ENCODE measurements at regions not wholly inside any gene's neighbourhood (a gene's known extent, or its start where the extent isn't known, plus 50 kb on each side); places are given as distances from the start of the nearest gene placed in this dataset.

DNA sequence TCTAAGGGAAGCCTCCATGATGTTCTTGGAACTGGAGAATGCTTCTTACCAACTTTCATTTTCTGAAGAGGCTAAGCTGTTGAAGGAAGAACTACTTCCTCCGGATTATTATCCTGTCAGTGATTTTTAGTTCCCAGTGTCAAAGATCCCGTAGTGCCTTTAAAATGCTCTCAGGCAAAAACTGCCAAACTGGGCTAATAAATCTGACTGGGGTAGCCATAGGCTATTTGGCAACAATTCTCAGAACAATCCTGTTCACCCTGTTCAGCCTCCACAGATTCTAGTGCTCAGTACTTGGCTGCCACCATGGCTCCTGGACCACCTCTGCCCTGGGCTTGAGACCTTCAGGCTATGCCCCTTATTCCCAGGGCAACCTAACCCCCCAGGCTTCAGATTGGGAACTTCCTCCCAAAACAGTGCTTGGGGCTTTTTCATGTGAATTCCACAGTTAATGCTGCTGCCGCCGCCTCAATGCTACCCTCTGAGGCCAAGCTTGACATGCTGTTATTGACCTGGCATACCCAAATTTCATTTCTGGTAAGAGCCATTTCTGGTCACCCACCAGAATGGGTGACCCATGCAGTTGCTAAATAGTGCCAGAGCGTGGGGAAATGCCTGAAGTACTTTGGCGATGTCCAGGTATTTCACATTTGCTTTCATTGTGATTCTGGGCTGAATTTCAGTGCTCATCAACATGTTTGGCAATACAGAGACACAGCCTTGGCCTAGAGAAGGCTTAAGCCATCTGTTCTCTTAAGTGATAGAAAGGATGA lies 110.0 kb upstream of the ARHGAP5 start:
- Histone ChIP-seq H4K91ac (replicated peaks; ENCODE audit: insufficient read length, low read length) (no peak overlapping the region), H2AK5ac (ENCODE audit: low read depth, low read length) (no peak overlapping the region), H3K27me3 (replicated peaks in 1 of 4; ENCODE audit: control insufficient read depth in 3 of 4, extremely low read depth in 1 of 4, insufficient read depth in 3 of 4, low read length in 3 of 4) (no peaks in the 10 kb centered on the region; a peak in 1 of 7 replicates), H3K27ac (ENCODE audit: low read depth, low read length) (no peak overlapping the region), H3K9ac (replicated peaks in 1 of 4; ENCODE audit: extremely low read depth in 1 of 4, low read depth in 3 of 4, low read length in 3 of 4) (no peak overlapping the region), H3K36me3 (ENCODE audit: control insufficient read depth in 2 of 4, insufficient read depth in 4 of 4, low read length in 3 of 4) (no peaks in the 10 kb centered on the region), H2AFZ (ENCODE audit: low read length) (no peak overlapping the region), H2BK120ac (replicated peaks; ENCODE audit: low read depth, low read length) (no peak overlapping the region), H3K9me3 (ENCODE audit: insufficient read depth in 2 of 2, low read depth in 1 of 2, low read length in 1 of 2) (no peaks in the 10 kb centered on the region; a peak in 1 of 4 replicates), H3K4me2 (ENCODE audit: insufficient read depth in 1 of 2, low read depth in 2 of 2, low read length in 2 of 2) (no peak overlapping the region), H4K20me1 (replicated peaks in 1 of 2; ENCODE audit: control insufficient read depth in 1 of 2, insufficient read depth in 2 of 2, low read length in 2 of 2) (no peaks in the 10 kb centered on the region), H3K79me1 (ENCODE audit: low read depth, low read length) (no peaks in the 10 kb centered on the region; the same call in 1 of the 2 replicates), H3K4ac (replicated peaks; ENCODE audit: insufficient read length, low read depth, low read length) (no peak overlapping the region), H3K23ac (ENCODE audit: insufficient read length) (no peak overlapping the region), H2BK5ac (ENCODE audit: low read depth, low read length) (no peak overlapping the region), H4K8ac (ENCODE audit: extremely low read depth, insufficient read depth, low read length) (no peak overlapping the region), H2BK12ac (ENCODE audit: low read depth, low read length) (no peak overlapping the region), H3K79me2 (ENCODE audit: control insufficient read depth in 1 of 2, insufficient read depth in 2 of 2, low read length in 2 of 2) (no peaks in the 10 kb centered on the region), H2BK15ac (ENCODE audit: low read length) (no peak overlapping the region), H3K18ac (ENCODE audit: extremely low read depth, low read length) (no peak overlapping the region), H3K4me3 (ENCODE audit: extremely low read depth in 1 of 4, insufficient read depth in 2 of 4, low read depth in 3 of 4, low read length in 4 of 4) (no peak overlapping the region), H3K4me1 (replicated peaks in 1 of 4; ENCODE audit: control insufficient read depth in 3 of 4, insufficient read depth in 4 of 4, low read length in 3 of 4) (no peaks in the 10 kb centered on the region), H4K5ac (ENCODE audit: insufficient read length, low read depth, low read length) (no peak overlapping the region), H3K56ac (replicated peaks; ENCODE audit: insufficient read length, low read depth, low read length) (no peak overlapping the region), H3K14ac (ENCODE audit: insufficient read length) (no peak overlapping the region), H2BK20ac (ENCODE audit: low read length) (no peak overlapping the region), H3K23me2 (ENCODE audit: low read depth, low read length) (no peaks in the 10 kb centered on the region)
- ChIA-PET POLR2A (ENCODE audit: partially characterized antibody) (no interaction called here), CTCF (ENCODE audit: partially characterized antibody) (interaction anchor here (0.9 to 1.5 kb wide), 2 partner anchors 16 to 40 kb away, joined by 3 to 4 read pairs; no protein-coding TSS in a partner anchor)
- no peak for FAIRE-seq
- TF ChIP-seq RNF2 (IDR thresholded peaks at IDR 0.05; ENCODE audit: borderline replicate concordance, low read depth, low read length, missing control alignments, poor library complexity, severe bottlenecking) (no peak), TEAD4 (IDR thresholded peaks at IDR 0.05; ENCODE audit: low read depth, low read length) (no peak), MAX (IDR thresholded peaks at IDR 0.05) (no peak), EGR1 (IDR thresholded peaks at IDR 0.05; ENCODE audit: borderline replicate concordance, low read depth, low read length) (no peak), FOSL1 (IDR thresholded peaks at IDR 0.05; ENCODE audit: insufficient read depth, low read depth, low read length) (no peak), RFX5 (IDR thresholded peaks at IDR 0.05; ENCODE audit: borderline replicate concordance, low read depth, low read length) (no peak), NANOG (IDR thresholded peaks at IDR 0.05; ENCODE audit: insufficient read depth, low read depth, low read length, poor library complexity, severe bottlenecking) (no peak), SIX5 (IDR thresholded peaks at IDR 0.05; ENCODE audit: low read depth, low read length) (no peak), SIN3A (conservative IDR thresholded peaks at IDR 0.05 in 1 of 2, IDR thresholded peaks at IDR 0.05 in 1 of 2; ENCODE audit: low read depth in 1 of 2, low read length in 2 of 2) (no peak), HDAC6 (IDR thresholded peaks at IDR 0.05; ENCODE audit: low read depth, low read length) (no peak)
- WGBS, 2 experiments (ENCODE audit: extremely low coverage in 1 of 2, insufficient coverage in 1 of 2, insufficient read length in 1 of 2, insufficient replicate concordance in 2 of 2, low coverage in 1 of 2, low lambda C conversion rate in 2 of 2, missing lambda C conversion rate in 1 of 2), result 87% methylated on average over 6 of the region's 6 CpGs; no CpG with 5 or more reads in 1 of the 2 experiments
- no peak for DNase-seq (ENCODE audit: low read depth in 1 of 2, low spot score in 2 of 2)

Measured in H1 (cell line).